Body of pancreas (tissue), 4 donors: ENCODE measurements at regions not wholly inside any gene's neighbourhood (a gene's known extent, or its start where the extent isn't known, plus 50 kb on each side); places are given as distances from the start of the nearest gene placed in this dataset.

Experiments
- ATAC-seq: fragments of 150-250 bp; one replicate; pipeline ENCODE4 v1.9.1; 2016
- DNase-seq, 4 donors: peaks; one replicate each; pipeline ENCODE4 v3.0.0-alpha.2; 2019
- H3K27ac ChIP-seq, 4 donors: fragments of 200-600 bp; sonication (generic); 1 replicate in 3 of 4; 2 replicates in 1 of 4; pipeline versions ENCODE4 v1.5.1 to v1.6.1; 2016 to 2019; ENCODE audit warnings: mild to moderate bottlenecking in 1 of 4, mixed read lengths in 1 of 4, moderate library complexity in 1 of 4
- H3K27me3 ChIP-seq, 2 donors: fragments of 200-600 bp; sonication (generic); one replicate each; pipeline ENCODE4 v1.6.0; 2016; ENCODE audit warnings: mild to moderate bottlenecking in 1 of 2
- H3K36me3 ChIP-seq, 2 donors: fragments of 200-600 bp; sonication (generic); replicated peaks in 1 of 2; 2 replicates each; pipeline ENCODE4 v1.5.1; 2016; ENCODE audit warnings: low read depth in 2 of 2; ENCODE audit not compliant: insufficient read depth in 1 of 2
- H3K4me1 ChIP-seq: fragments of 200-600 bp; sonication (generic); one replicate; pipeline ENCODE4 v1.6.0; 2016
- H3K4me3 ChIP-seq, 2 donors: fragments of 200-600 bp; sonication (generic); 1 replicate in 1 of 2; 2 replicates in 1 of 2; pipeline ENCODE4 v1.5.1; 2016 to 2019
- H3K9me3 ChIP-seq, 3 donors: fragments of 200-600 bp; sonication (generic); 1 replicate in 2 of 3; 2 replicates in 1 of 3; pipeline ENCODE4 v1.5.1; 2016
- CTCF ChIP-seq, 7 experiments: fragments of 450-650 bp in 4 of 7; fragments of 200-600 bp in 3 of 7; sonication (generic) in 3 of 7; IDR thresholded peaks; one replicate each; pipeline ENCODE4 v1.5.1; 2016 to 2019; ENCODE audit warnings: antibody characterized with exemption in 7 of 7
- POLR2A ChIP-seq, 3 donors: fragments of 450-650 bp; IDR thresholded peaks; one replicate each; pipeline ENCODE4 v1.6.1; 2016; ENCODE audit warnings: antibody characterized with exemption in 3 of 3, mild to moderate bottlenecking in 2 of 3
- WGBS, 2 donors: methylation state at CpG; one replicate each; pipeline ENCODE4 v1.1.5; 2017; 5-methylcytosine and 5-hydroxymethylcytosine counted together
- intact Hi-C: fragments of 100-400 bp; cut with DNase I; formaldehyde crosslinking; loops from one replicate; pipeline ENCODE4 v1.15.1; 2023

GRCh38 chr14:51453869-51454268, 197.8 kb upstream of the FRMD6 start:
- TF ChIP-seq POLR2A (IDR thresholded peaks at IDR 0.05) = no peak
- no peak for TF ChIP-seq CTCF (IDR thresholded peaks at IDR 0.05)
- intact Hi-C loops = no loop called here
- no peak overlapping the region for H3K4me3 ChIP-seq
- no peaks in the 10 kb centered on the region for H3K9me3 ChIP-seq
- ATAC-seq (no peak), DNase-seq (no peak)
- peaks cover 4% of the 10 kb centered on the region for H3K4me1 ChIP-seq
- no peaks in the 10 kb centered on the region for H3K27me3 ChIP-seq
- H3K27ac ChIP-seq = no peak overlapping the region
- 83 to 86% methylated on average over 6 to 8 of the region's 8 CpGs for WGBS, 2 donors
- H3K36me3 ChIP-seq = no peaks in the 10 kb centered on the region

- 45 to 50% methylated on average over 1 of the region's 1 CpG for WGBS, 2 donors
- no peak for DNase-seq
Measured at GRCh38 chr14:51454351-51454750, 197.4 kb upstream of the FRMD6 start.

GRCh38 chr14:51455041-51455835, 196.5 kb upstream of the FRMD6 start:
- Histone ChIP-seq H3K4me3 (no peak overlapping the region), H3K36me3 (no peaks in the 10 kb centered on the region), H3K27me3 (no peaks in the 10 kb centered on the region), H3K9me3 (no peaks in the 10 kb centered on the region), H3K4me1 (no peaks in the 10 kb centered on the region), H3K27ac (no peak overlapping the region)
- intact Hi-C loops = no loop called here
- TF ChIP-seq CTCF (IDR thresholded peaks at IDR 0.05) (no peak), POLR2A (IDR thresholded peaks at IDR 0.05) (no peak)
- WGBS, 2 donors = 69 to 79% methylated on average over 7 of the region's 7 CpGs
- ATAC-seq (no peak), DNase-seq (no peak)

More at GRCh38 chr14:51454351-51454750, 197.4 kb upstream of the FRMD6 start:
- no peaks in the 10 kb centered on the region for H3K36me3 ChIP-seq
- no peak for ATAC-seq
- H3K27me3 ChIP-seq = no peaks in the 10 kb centered on the region
- no peaks in the 10 kb centered on the region for H3K9me3 ChIP-seq
- H3K4me1 ChIP-seq = no peaks in the 10 kb centered on the region
- intact Hi-C loops = no loop called here
- H3K4me3 ChIP-seq = no peak overlapping the region
- no peak overlapping the region for H3K27ac ChIP-seq
- TF ChIP-seq POLR2A (IDR thresholded peaks at IDR 0.05) (no peak), CTCF (IDR thresholded peaks at IDR 0.05) (no peak)

- H3K4me3 ChIP-seq = no peak overlapping the region
- DNase-seq (no peak), ATAC-seq (no peak)
- H3K4me1 ChIP-seq = no peaks in the 10 kb centered on the region
- intact Hi-C loops = no loop called here
- TF ChIP-seq POLR2A (IDR thresholded peaks at IDR 0.05) (no peak), CTCF (IDR thresholded peaks at IDR 0.05) (no peak)
- H3K27ac ChIP-seq = no peak overlapping the region
- WGBS, 2 donors = 66 to 68% methylated on average over 1 of the region's 1 CpG
- H3K27me3 ChIP-seq = no peaks in the 10 kb centered on the region
- no peaks in the 10 kb centered on the region for H3K36me3 ChIP-seq
- H3K9me3 ChIP-seq = no peaks in the 10 kb centered on the region
Measured at GRCh38 chr14:51457843-51458562, 193.7 kb upstream of the FRMD6 start.
